DND-41 (cell line): ENCODE measurements at regions not wholly inside any gene's neighbourhood (a gene's known extent, or its start where the extent isn't known, plus 50 kb on each side); places are given as distances from the start of the nearest gene placed in this dataset.

Experiments
- ATAC-seq: fragments of 200-7000 bp; cut with Tn5 transposase; 3 replicates; pipeline ENCODE4 v1.9.1; 2021; ENCODE audit warnings: low read depth; ENCODE audit not compliant: insufficient read depth
- DNase-seq: peaks from one replicate; pipeline ENCODE4 v3.0.0-alpha.2; 2020
- H2AFZ ChIP-seq: 2 replicates; pipeline ENCODE4 v1.6.0; 2012; ENCODE audit warnings: low read depth, low read length
- H3K27ac ChIP-seq: 2 replicates; pipeline ENCODE4 v1.5.1; 2012; ENCODE audit warnings: low read length, inconsistent platforms
- H3K27me3 ChIP-seq: fragments of 200-600 bp; sonication (generic); 2 replicates; pipeline ENCODE4 v1.6.0; 2012; ENCODE audit warnings: low read length, mild to moderate bottlenecking, inconsistent platforms; ENCODE audit not compliant: insufficient read depth, poor library complexity
- H3K36me3 ChIP-seq: 2 replicates; pipeline ENCODE4 v1.5.1; 2012; ENCODE audit warnings: low read length, inconsistent platforms; ENCODE audit not compliant: insufficient read depth
- H3K4me1 ChIP-seq: 2 replicates; pipeline ENCODE4 v1.5.1; 2012; ENCODE audit warnings: mild to moderate bottlenecking, low read length; ENCODE audit not compliant: insufficient read depth
- H3K4me2 ChIP-seq: 2 replicates; pipeline ENCODE4 v1.6.0; 2012; ENCODE audit warnings: mild to moderate bottlenecking, moderate library complexity, low read length, inconsistent platforms; ENCODE audit not compliant: insufficient read depth
- H3K4me3 ChIP-seq, 2 experiments: fragments of 200-600 bp in 1 of 2; shearing (Covaris generic) in 1 of 2; 2 replicates each; pipeline ENCODE4 v1.5.1; 2012 to 2016; ENCODE audit warnings: inconsistent platforms in 2 of 2, low read length in 2 of 2, mild to moderate bottlenecking in 2 of 2, low read depth in 1 of 2, moderate library complexity in 1 of 2
- H3K79me2 ChIP-seq: 2 replicates; pipeline ENCODE4 v1.6.0; 2012; ENCODE audit warnings: low read length, inconsistent platforms; ENCODE audit not compliant: insufficient read depth
- H3K9ac ChIP-seq: 2 replicates; pipeline ENCODE4 v1.6.0; 2012; ENCODE audit warnings: low read depth, mild to moderate bottlenecking, inconsistent platforms, low read length, moderate library complexity
- H3K9me3 ChIP-seq: 2 replicates; pipeline ENCODE4 v1.5.1; 2012; ENCODE audit warnings: low read length, moderate library complexity, mild to moderate bottlenecking, inconsistent platforms; ENCODE audit not compliant: insufficient read depth, severe bottlenecking
- H4K20me1 ChIP-seq: 2 replicates; pipeline ENCODE4 v1.6.0; 2012; ENCODE audit warnings: low read length; ENCODE audit not compliant: insufficient read depth
- CTCF ChIP-seq: IDR thresholded peaks from 2 replicates; pipeline ENCODE4 v1.5.1; 2012; ENCODE audit warnings: borderline replicate concordance, low read length, moderate library complexity, mild to moderate bottlenecking; ENCODE audit not compliant: poor library complexity, severe bottlenecking; ENCODE audit errors: extremely low read depth
- EZH2 ChIP-seq: IDR thresholded peaks from 3 replicates; pipeline ENCODE4 v1.6.1; 2012; ENCODE audit warnings: borderline replicate concordance, low read depth, mild to moderate bottlenecking, moderate library complexity, low read length, inconsistent platforms; ENCODE audit not compliant: severe bottlenecking

- no peak for DNase-seq
- TF ChIP-seq EZH2 (no peak), CTCF (no peak)
- Histone ChIP-seq H3K4me1 (no peaks in the 10 kb centered on the region), H2AFZ (no peak overlapping the region), H4K20me1 (no peaks in the 10 kb centered on the region), H3K4me2 (no peak overlapping the region), H3K4me3 (no peak overlapping the region), H3K27ac (no peak overlapping the region), H3K27me3 (no peaks in the 10 kb centered on the region), H3K9ac (no peak overlapping the region), H3K36me3 (no peaks in the 10 kb centered on the region), H3K9me3 (no peaks in the 10 kb centered on the region), H3K79me2 (no peaks in the 10 kb centered on the region)
- no peak for ATAC-seq
Measured at GRCh38 chr6:126753606-126754005, 364.9 kb upstream of the RSPO3 start.

- no peak overlapping the region for H3K4me2 ChIP-seq
- TF ChIP-seq CTCF (no peak), EZH2 (no peak)
- no peak overlapping the region for H2AFZ ChIP-seq
- H3K79me2 ChIP-seq = no peaks in the 10 kb centered on the region
- H3K9me3 ChIP-seq = no peaks in the 10 kb centered on the region
- DNase-seq (no peak), ATAC-seq (no peak)
- no peaks in the 10 kb centered on the region for H4K20me1 ChIP-seq
- no peak overlapping the region for H3K4me3 ChIP-seq
- H3K4me1 ChIP-seq = no peaks in the 10 kb centered on the region
- no peak overlapping the region for H3K27ac ChIP-seq
- no peaks in the 10 kb centered on the region for H3K36me3 ChIP-seq
- H3K9ac ChIP-seq = no peak overlapping the region
- no peaks in the 10 kb centered on the region for H3K27me3 ChIP-seq
Measured at GRCh38 chr6:126761854-126762253, 356.6 kb upstream of the RSPO3 start.

DNA sequence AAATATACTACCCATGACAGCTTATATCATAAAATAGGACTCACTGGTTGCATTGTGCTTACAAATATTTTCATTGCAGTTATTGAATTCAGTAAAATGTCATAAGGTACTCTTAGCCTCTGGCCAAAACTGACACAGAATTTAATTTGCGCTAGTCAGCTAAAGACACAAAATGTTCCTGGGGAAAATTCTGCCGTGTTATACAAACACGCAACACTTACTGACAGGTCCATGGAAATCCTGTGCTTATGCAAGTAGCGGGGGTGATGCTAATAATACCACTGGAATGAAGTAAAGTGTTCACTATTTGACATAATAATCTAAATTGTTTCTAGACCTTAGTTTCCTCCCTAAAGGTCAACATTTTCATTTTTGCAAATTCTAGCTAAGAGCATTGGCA is 354.4 kb upstream of the RSPO3 start:
- Histone ChIP-seq H3K36me3 (no peaks in the 10 kb centered on the region), H3K4me1 (no peaks in the 10 kb centered on the region), H3K79me2 (no peaks in the 10 kb centered on the region), H3K9me3 (no peaks in the 10 kb centered on the region), H3K4me3 (no peak overlapping the region), H4K20me1 (no peaks in the 10 kb centered on the region), H2AFZ (no peak overlapping the region), H3K4me2 (no peak overlapping the region), H3K27ac (no peak overlapping the region), H3K27me3 (no peaks in the 10 kb centered on the region), H3K9ac (no peak overlapping the region)
- TF ChIP-seq CTCF = no peak
- TF ChIP-seq EZH2 = no peak
- ATAC-seq (no peak), DNase-seq (no peak)

- Histone ChIP-seq H3K27me3 (no peaks in the 10 kb centered on the region), H2AFZ (no peak overlapping the region), H3K9me3 (no peaks in the 10 kb centered on the region), H3K27ac (no peak overlapping the region), H3K4me3 (no peak overlapping the region), H3K4me1 (no peaks in the 10 kb centered on the region), H4K20me1 (no peaks in the 10 kb centered on the region), H3K36me3 (no peaks in the 10 kb centered on the region), H3K79me2 (no peaks in the 10 kb centered on the region), H3K9ac (no peak overlapping the region), H3K4me2 (no peak overlapping the region)
- DNase-seq (no peak), ATAC-seq (no peak)
- TF ChIP-seq EZH2 = no peak
Measured at GRCh38 chr6:126764671-126765070, 353.8 kb upstream of the RSPO3 start.
